DOHH2 (cell line): ENCODE measurements at regions not wholly inside any gene's neighbourhood (a gene's known extent, or its start where the extent isn't known, plus 50 kb on each side); places are given as distances from the start of the nearest gene placed in this dataset.
A peak's percentile ranks its signal among the peaks of the same experiment; 100 is the strongest.

Experiments used
- H3F3A ChIP-seq: fragments of 200-600 bp; sonication (generic), shearing (Covaris generic); 2 replicates; pipeline ENCODE4 v1.6.0; 2016; ENCODE audit warnings: antibody characterized with exemption, mild to moderate bottlenecking; ENCODE audit not compliant: control insufficient read depth, insufficient read depth
- H3K27ac ChIP-seq: fragments of 200-600 bp; sonication (generic); 2 replicates; pipeline ENCODE4 v1.5.1; 2014; ENCODE audit warnings: low read depth, mild to moderate bottlenecking, low read length, moderate library complexity
- H3K27me3 ChIP-seq: fragments of 200-600 bp; sonication (generic); 2 replicates; pipeline ENCODE4 v1.6.1; 2014; ENCODE audit warnings: mild to moderate bottlenecking, low read length, mixed read lengths; ENCODE audit not compliant: control insufficient read depth
- H3K36me3 ChIP-seq: fragments of 200-600 bp; sonication (generic); 2 replicates; pipeline ENCODE4 v1.6.1; 2014; ENCODE audit warnings: mild to moderate bottlenecking, low read length, moderate library complexity, mixed read lengths; ENCODE audit not compliant: control insufficient read depth
- H3K4me1 ChIP-seq: fragments of 200-600 bp; sonication (generic); 2 replicates; pipeline ENCODE4 v1.6.1; 2014; ENCODE audit warnings: mild to moderate bottlenecking, low read length, mixed read lengths; ENCODE audit not compliant: control insufficient read depth
- H3K4me2 ChIP-seq: fragments of 200-600 bp; sonication (generic); 2 replicates; pipeline ENCODE4 v1.6.0; 2014; ENCODE audit warnings: mild to moderate bottlenecking, low read length, moderate library complexity
- H3K4me3 ChIP-seq: fragments of 200-600 bp; sonication (generic); 2 replicates; pipeline ENCODE4 v1.5.1; 2014; ENCODE audit warnings: mild to moderate bottlenecking, low read length, mixed read lengths
- H3K79me2 ChIP-seq: fragments of 200-600 bp; sonication (generic); 2 replicates; pipeline ENCODE4 v1.6.1; 2014; ENCODE audit warnings: mild to moderate bottlenecking, low read length, mixed read lengths; ENCODE audit not compliant: control insufficient read depth
- H3K9me2 ChIP-seq: fragments of 200-600 bp; sonication (generic); replicated peaks from 2 replicates; pipeline ENCODE4 v1.6.1; 2014; ENCODE audit warnings: mild to moderate bottlenecking, low read length, mixed read lengths; ENCODE audit not compliant: control insufficient read depth
- H3K9me3 ChIP-seq: fragments of 200-600 bp; sonication (generic); 2 replicates; pipeline ENCODE4 v1.6.1; 2014; ENCODE audit warnings: antibody characterized with exemption, low read length, mixed read lengths; ENCODE audit not compliant: control insufficient read depth, insufficient read depth
- H4K20me1 ChIP-seq: fragments of 200-600 bp; sonication (generic); 2 replicates; pipeline ENCODE4 v1.6.0; 2014; ENCODE audit warnings: low read depth, mild to moderate bottlenecking, antibody characterized with exemption, low read length, moderate library complexity; ENCODE audit not compliant: control insufficient read depth, insufficient read depth
- EZH2phosphoT487 ChIP-seq: fragments of 200-600 bp; sonication (generic); IDR thresholded peaks from 2 replicates; pipeline ENCODE4 v1.6.1; 2017; ENCODE audit warnings: borderline replicate concordance, mild to moderate bottlenecking, antibody characterized with exemption, low read length, moderate library complexity, mixed read lengths
- TF ChIP-seq, protein P1 (sequence below): fragments of 200-600 bp; sonication (generic); IDR thresholded peaks from one replicate; pipeline ENCODE4 v1.5.1; 2014; ENCODE audit warnings: antibody characterized with exemption, mild to moderate bottlenecking, low read depth, low read length; ENCODE audit not compliant: poor library complexity, severe bottlenecking

DNA sequence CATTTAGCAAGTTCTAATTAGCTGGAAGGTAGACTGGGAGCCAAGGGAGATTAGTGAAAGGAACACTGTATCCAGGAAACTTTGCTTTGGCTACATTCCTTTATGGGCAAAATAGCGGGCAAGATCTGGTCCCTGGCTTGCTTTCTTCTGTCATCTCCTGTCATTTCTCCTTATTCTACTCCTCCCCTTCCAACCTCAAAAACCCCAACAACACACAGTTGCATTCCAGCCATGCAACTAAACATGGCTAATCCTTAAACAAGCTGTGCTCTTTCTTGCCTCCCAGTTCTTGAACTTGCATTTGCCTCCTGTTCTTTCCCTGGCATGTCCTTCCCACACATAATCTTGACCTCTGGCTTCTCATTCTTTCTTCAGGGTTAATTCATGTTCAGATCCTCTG lies 59.5 kb upstream of the CDCA7L start:
- no peak overlapping the region for H3K4me2 ChIP-seq
- no peaks in the 10 kb centered on the region for H4K20me1 ChIP-seq
- TF ChIP-seq, protein P1, sequence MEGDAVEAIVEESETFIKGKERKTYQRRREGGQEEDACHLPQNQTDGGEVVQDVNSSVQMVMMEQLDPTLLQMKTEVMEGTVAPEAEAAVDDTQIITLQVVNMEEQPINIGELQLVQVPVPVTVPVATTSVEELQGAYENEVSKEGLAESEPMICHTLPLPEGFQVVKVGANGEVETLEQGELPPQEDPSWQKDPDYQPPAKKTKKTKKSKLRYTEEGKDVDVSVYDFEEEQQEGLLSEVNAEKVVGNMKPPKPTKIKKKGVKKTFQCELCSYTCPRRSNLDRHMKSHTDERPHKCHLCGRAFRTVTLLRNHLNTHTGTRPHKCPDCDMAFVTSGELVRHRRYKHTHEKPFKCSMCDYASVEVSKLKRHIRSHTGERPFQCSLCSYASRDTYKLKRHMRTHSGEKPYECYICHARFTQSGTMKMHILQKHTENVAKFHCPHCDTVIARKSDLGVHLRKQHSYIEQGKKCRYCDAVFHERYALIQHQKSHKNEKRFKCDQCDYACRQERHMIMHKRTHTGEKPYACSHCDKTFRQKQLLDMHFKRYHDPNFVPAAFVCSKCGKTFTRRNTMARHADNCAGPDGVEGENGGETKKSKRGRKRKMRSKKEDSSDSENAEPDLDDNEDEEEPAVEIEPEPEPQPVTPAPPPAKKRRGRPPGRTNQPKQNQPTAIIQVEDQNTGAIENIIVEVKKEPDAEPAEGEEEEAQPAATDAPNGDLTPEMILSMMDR = no peak
- TF ChIP-seq EZH2phosphoT487 = no peak
- H3K79me2 ChIP-seq = no peaks in the 10 kb centered on the region
- no peaks in the 10 kb centered on the region for H3K36me3 ChIP-seq
- peaks cover 40% of the 10 kb centered on the region for H3K27me3 ChIP-seq
- no peak overlapping the region for H3K4me3 ChIP-seq
- H3K9me2 ChIP-seq = no peaks in the 10 kb centered on the region
- H3K9me3 ChIP-seq = no peaks in the 10 kb centered on the region
- no peaks in the 10 kb centered on the region for H3F3A ChIP-seq
- peaks cover 7% of the 10 kb centered on the region for H3K4me1 ChIP-seq
- no peak overlapping the region for H3K27ac ChIP-seq

DNA sequence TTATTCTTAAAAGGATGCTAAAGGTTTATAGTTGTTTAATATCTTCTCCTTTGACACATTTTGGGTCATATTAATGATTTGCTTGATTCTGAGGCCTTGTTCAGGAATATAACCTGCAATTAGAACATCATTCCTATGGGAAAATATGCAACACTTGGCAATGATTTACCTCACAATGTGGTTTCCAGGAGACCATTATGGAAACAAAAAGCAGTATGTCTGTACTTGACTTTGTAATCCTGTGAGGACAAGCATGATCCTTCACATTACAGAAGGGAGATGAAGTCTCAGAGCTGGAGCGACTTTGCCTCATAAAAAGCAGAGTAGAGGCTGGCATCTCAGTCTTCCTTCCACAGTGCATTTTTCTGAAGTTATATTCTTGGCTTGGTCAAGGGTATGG lies 57.0 kb upstream of the CDCA7L start:
- Histone ChIP-seq H3K36me3 (no peaks in the 10 kb centered on the region), H3K79me2 (no peaks in the 10 kb centered on the region), H3K9me3 (no peaks in the 10 kb centered on the region), H3K4me3 (no peak overlapping the region), H3K9me2 (no peaks in the 10 kb centered on the region), H4K20me1 (no peaks in the 10 kb centered on the region), H3K4me2 (no peak overlapping the region), H3K27ac (no peak overlapping the region), H3K27me3 (peaks cover 36% of the 10 kb centered on the region), H3K4me1 (peaks cover 7% of the 10 kb centered on the region), H3F3A (no peaks in the 10 kb centered on the region)
- TF ChIP-seq, protein P1 = no peak
- TF ChIP-seq EZH2phosphoT487 = no peak

DNA sequence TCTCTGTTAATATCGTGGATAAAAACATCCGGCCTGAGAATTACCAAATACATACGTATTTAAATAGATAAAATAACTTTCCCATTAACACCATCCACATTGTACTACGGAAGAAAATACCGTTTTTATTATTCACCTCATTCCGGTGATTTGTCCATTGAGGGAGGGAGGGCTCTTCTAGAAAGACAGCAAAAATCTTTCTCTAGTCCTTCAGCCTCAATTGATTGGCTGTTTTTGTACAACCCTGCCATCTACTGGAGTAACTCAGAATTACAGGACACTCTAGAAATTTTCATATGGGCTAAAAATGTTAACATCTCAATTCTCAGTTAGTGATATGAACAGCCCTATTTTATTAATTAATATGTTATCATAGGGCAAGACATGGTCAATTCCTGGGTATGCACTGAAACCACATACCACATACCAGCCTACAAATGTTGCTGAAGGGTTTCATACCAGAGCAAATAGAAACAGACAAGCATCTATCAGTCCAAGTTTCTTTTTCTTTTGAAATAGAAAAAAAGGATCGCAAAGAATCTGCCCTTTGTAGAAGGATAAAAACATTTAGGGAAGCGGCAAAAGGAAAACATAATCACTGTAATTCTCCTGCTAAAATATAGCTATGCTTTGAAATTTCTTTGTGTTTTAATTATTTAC lies 55.8 kb upstream of the CDCA7L start:
- no peak overlapping the region for H3K4me3 ChIP-seq
- H3K9me3 ChIP-seq = no peaks in the 10 kb centered on the region
- no peak overlapping the region for H3K27ac ChIP-seq
- no peaks in the 10 kb centered on the region for H3K79me2 ChIP-seq
- H3K36me3 ChIP-seq = no peaks in the 10 kb centered on the region
- H3K27me3 ChIP-seq = peaks cover 40% of the 10 kb centered on the region
- no peaks in the 10 kb centered on the region for H3F3A ChIP-seq
- no peaks in the 10 kb centered on the region for H4K20me1 ChIP-seq
- H3K4me1 ChIP-seq = peaks cover 7% of the 10 kb centered on the region
- H3K9me2 ChIP-seq = no peaks in the 10 kb centered on the region
- peak overlapping the region; percentile 32; the same call in 1 of the 2 replicates for H3K4me2 ChIP-seq
- TF ChIP-seq, protein P1 = peak; percentile 87
- no peak for TF ChIP-seq EZH2phosphoT487
